Heart right ventricle (tissue), 16 donors: ENCODE measurements at regions not wholly inside any gene's neighbourhood (a gene's known extent, or its start where the extent isn't known, plus 50 kb on each side); places are given as distances from the start of the nearest gene placed in this dataset.

Source experiments
- ATAC-seq, 8 donors: fragments of 200-7000 bp; cut with Tn5 transposase; one replicate each; pipeline ENCODE4 v1.9.1; 2020; ENCODE audit warnings: mild to moderate bottlenecking in 8 of 8, moderate library complexity in 8 of 8, moderate number of reproducible peaks in 1 of 8
- DNase-seq, 2 donors: peaks; one replicate each; pipeline ENCODE4 v3.0.0-alpha.2; 2020
- H3K27ac ChIP-seq, 10 donors: fragments of 200-600 bp; sonication (generic) in 2 of 10; one replicate each; pipeline versions ENCODE4 v1.5.0 to v1.8.0; 2020 to 2022; ENCODE audit warnings: mild to moderate bottlenecking in 3 of 10
- H3K27me3 ChIP-seq, 7 donors: fragments of 200-600 bp; one replicate each; pipeline ENCODE4 v1.8.0; 2021 to 2022; ENCODE audit warnings: mild to moderate bottlenecking in 2 of 7
- H3K36me3 ChIP-seq, 9 donors: fragments of 200-600 bp; sonication (generic) in 1 of 9; one replicate each; pipeline versions ENCODE4 v1.5.0 to v1.8.0; 2020 to 2022; ENCODE audit warnings: mild to moderate bottlenecking in 2 of 9
- H3K4me1 ChIP-seq, 9 donors: fragments of 200-600 bp; sonication (generic) in 1 of 9; one replicate each; pipeline versions ENCODE4 v1.5.0 to v1.8.0; 2020 to 2022; ENCODE audit warnings: mild to moderate bottlenecking in 4 of 9
- H3K4me3 ChIP-seq, 10 donors: fragments of 200-600 bp; sonication (generic) in 2 of 10; one replicate each; pipeline versions ENCODE4 v1.5.0 to v1.8.0; 2020 to 2022; ENCODE audit warnings: mild to moderate bottlenecking in 7 of 10, moderate library complexity in 2 of 10
- H3K9me3 ChIP-seq, 11 donors: fragments of 200-600 bp in 10 of 11; sonication (generic) in 2 of 11; one replicate each; pipeline versions ENCODE4 v1.5.0 to v1.8.0; 2013 to 2022; ENCODE audit warnings: mild to moderate bottlenecking in 2 of 11, control low read depth in 1 of 11, moderate library complexity in 1 of 11
- WGBS, 2 donors: extraction: QIAGEN DNeasy Blood & Tissue Kit; methylation state at CpG; one replicate each; pipeline ENCODE4 v1.1.7; 2013; ENCODE audit warnings: inconsistent platforms in 1 of 2; 5-methylcytosine and 5-hydroxymethylcytosine counted together
- intact Hi-C, 10 donors: fragments of 100-400 bp; cut with DNase I; formaldehyde crosslinking; loops; one replicate each; pipeline versions ENCODE4 v1.11.1 to v1.14.2; 2022
- TF ChIP-seq, protein P1 (sequence below), 9 donors: fragments of 200-600 bp; sonication (generic) in 2 of 9; IDR thresholded peaks; one replicate each; pipeline versions ENCODE4 v1.5.0 to v1.8.0; 2021 to 2022; ENCODE audit warnings: antibody characterized with exemption in 9 of 9, mild to moderate bottlenecking in 5 of 9, moderate library complexity in 1 of 9
- donor health status: Arrhythmogenic right ventricular cardiomyopathy.
- donor health status: ischemic (EF 13 %, LVEDD 7.1; RV severe dilation, severe dysfunction).
- donor health status: healthy with polysubstance abuse.
- donor health status: DM: no; HTN: yes; CAD: no.
- donor health status: DM: no; HTN: no; CAD: no.
- donor health status: ischemic (EF 25% LVEDD 6.9; RV normal size, moderate dysfunction).
- donor health status: ischemic (EF 25% LVEDD 5.7; RV mildly dilated, moderate dysfunction).
- donor health status: healthy.
- donor health status: DM: yes; HTN: yes; CAD: no.
- donor health status: Ischemic cardiomyopathy.
- donor health status: ischemic (EF 35%, LVEDD 5.7; RV mildly dilated, moderate dysfunction).
- donor health status: nonischemic (EF 11% LVEDD 7.7; RV severe dilation, severe dysfunction).
- donor health status: DM: yes; HTN: yes; CAD: no.
- donor health status: PGD.
- donor health status: ischemic (EF 29% LVEDD 5.4; RV normal size, mild dysfunction).
- donor health status: nonischemic (EF 23%, LVEDD 6.1; RV moderate dilation, normal function).

GRCh38 chr18:78733762-78734613, 245.6 kb upstream of the SALL3 start:
- Histone ChIP-seq H3K9me3 (no peaks in the 10 kb centered on the region), H3K27me3 (peaks cover 0 to 13% (median 5%) of the 10 kb centered on the region in 7 donors), H3K36me3 (no peaks in the 10 kb centered on the region), H3K27ac (no peak overlapping the region), H3K4me1 (no peaks in the 10 kb centered on the region), H3K4me3 (no peak overlapping the region)
- intact Hi-C loops: no loop called here
- ATAC-seq (no peak), DNase-seq (no peak)
- TF ChIP-seq, protein P1, sequence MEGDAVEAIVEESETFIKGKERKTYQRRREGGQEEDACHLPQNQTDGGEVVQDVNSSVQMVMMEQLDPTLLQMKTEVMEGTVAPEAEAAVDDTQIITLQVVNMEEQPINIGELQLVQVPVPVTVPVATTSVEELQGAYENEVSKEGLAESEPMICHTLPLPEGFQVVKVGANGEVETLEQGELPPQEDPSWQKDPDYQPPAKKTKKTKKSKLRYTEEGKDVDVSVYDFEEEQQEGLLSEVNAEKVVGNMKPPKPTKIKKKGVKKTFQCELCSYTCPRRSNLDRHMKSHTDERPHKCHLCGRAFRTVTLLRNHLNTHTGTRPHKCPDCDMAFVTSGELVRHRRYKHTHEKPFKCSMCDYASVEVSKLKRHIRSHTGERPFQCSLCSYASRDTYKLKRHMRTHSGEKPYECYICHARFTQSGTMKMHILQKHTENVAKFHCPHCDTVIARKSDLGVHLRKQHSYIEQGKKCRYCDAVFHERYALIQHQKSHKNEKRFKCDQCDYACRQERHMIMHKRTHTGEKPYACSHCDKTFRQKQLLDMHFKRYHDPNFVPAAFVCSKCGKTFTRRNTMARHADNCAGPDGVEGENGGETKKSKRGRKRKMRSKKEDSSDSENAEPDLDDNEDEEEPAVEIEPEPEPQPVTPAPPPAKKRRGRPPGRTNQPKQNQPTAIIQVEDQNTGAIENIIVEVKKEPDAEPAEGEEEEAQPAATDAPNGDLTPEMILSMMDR (IDR thresholded peaks at IDR 0.05): no peak
- WGBS, 2 donors: 76 to 81% methylated on average over 30 of the region's 30 CpGs

DNA sequence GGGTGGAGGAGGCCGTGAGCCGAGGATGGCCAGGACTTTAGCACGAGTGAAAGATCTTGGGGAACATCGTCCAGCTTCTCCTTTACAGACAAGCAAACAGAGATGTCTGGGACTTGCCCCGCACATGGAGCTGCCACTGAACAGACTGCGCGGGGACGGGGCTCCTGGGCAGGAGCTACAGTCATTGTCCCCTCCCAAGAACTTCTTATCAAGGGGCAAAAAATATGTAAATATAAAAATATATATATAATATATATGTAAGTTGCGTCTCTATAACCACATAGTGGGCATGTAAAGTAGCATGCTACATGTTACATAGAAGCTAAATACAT, 245.0 kb upstream of the SALL3 start:
- ATAC-seq: no peak
- WGBS, 2 donors: 83 to 91% methylated on average over 9 of the region's 9 CpGs
- TF ChIP-seq, protein P1 (IDR thresholded peaks at IDR 0.05): no peak

GRCh38 chr18:78735131-78736014, 244.2 kb upstream of the SALL3 start:
- DNase-seq: no peak
- Histone ChIP-seq H3K27me3 (peaks cover 0 to 13% (median 5%) of the 10 kb centered on the region in 7 donors), H3K9me3 (no peaks in the 10 kb centered on the region), H3K4me3 (no peak overlapping the region), H3K36me3 (no peaks in the 10 kb centered on the region), H3K27ac (no peak overlapping the region), H3K4me1 (no peaks in the 10 kb centered on the region)
- TF ChIP-seq, protein P1 (IDR thresholded peaks at IDR 0.05): no peak
- intact Hi-C loops: no loop called here
- WGBS, 2 donors: 88 to 89% methylated on average over 48 of the region's 48 CpGs
- ATAC-seq: no peak

More for the DNA sequence above, 245.0 kb upstream of the SALL3 start:
- Histone ChIP-seq H3K4me1 (no peaks in the 10 kb centered on the region), H3K27ac (no peak overlapping the region), H3K36me3 (no peaks in the 10 kb centered on the region), H3K4me3 (no peak overlapping the region), H3K9me3 (no peaks in the 10 kb centered on the region), H3K27me3 (peaks cover 0 to 13% (median 5%) of the 10 kb centered on the region in 7 donors)
- DNase-seq: no peak
- intact Hi-C loops: no loop called here

- TF ChIP-seq, protein P1 (IDR thresholded peaks at IDR 0.05): no peak
- WGBS, 2 donors: 88 to 90% methylated on average over 33 of the region's 33 CpGs
- no peak for ATAC-seq
- Histone ChIP-seq H3K4me1 (no peaks in the 10 kb centered on the region), H3K36me3 (no peaks in the 10 kb centered on the region), H3K4me3 (no peak overlapping the region), H3K27ac (no peak overlapping the region), H3K27me3 (peaks cover 0 to 13% (median 5%) of the 10 kb centered on the region in 7 donors), H3K9me3 (no peaks in the 10 kb centered on the region)
- no peak for DNase-seq
- intact Hi-C loops: no loop called here
These were observed 243.5 kb upstream of the SALL3 start for GRCh38 chr18:78736015-78736690.
